Inferior parietal cortex (tissue), 1 donor: ENCODE measurements at regions not wholly inside any gene's neighbourhood (a gene's known extent, or its start where the extent isn't known, plus 50 kb on each side); places are given as distances from the start of the nearest gene placed in this dataset.

Experiments
- DNase-seq: peaks from one replicate; pipeline ENCODE4 v3.0.0-alpha.2; 2016; ENCODE audit errors: extremely low spot score

GRCh38 chr12:45587012-45587411 is 142.5 kb upstream of the ARID2 start:
- no peak for DNase-seq

- no peak for DNase-seq
These were observed 141.5 kb upstream of the ARID2 start for GRCh38 chr12:45587877-45588533.

- no peak for DNase-seq
These were observed 138.9 kb upstream of the ARID2 start for GRCh38 chr12:45590646-45591045.

- no peak for DNase-seq
These were observed 137.9 kb upstream of the ARID2 start for GRCh38 chr12:45591635-45592034.

GRCh38 chr12:45596366-45596765 is 133.1 kb upstream of the ARID2 start:
- no peak for DNase-seq

GRCh38 chr12:45598336-45598735 is 131.2 kb upstream of the ARID2 start:
- no peak for DNase-seq

GRCh38 chr12:45598761-45599160 is 130.7 kb upstream of the ARID2 start:
- DNase-seq, result no peak

GRCh38 chr12:45599196-45599595 is 130.3 kb upstream of the ARID2 start:
- no peak for DNase-seq

- no peak for DNase-seq
These were observed 128.1 kb upstream of the ARID2 start for GRCh38 chr12:45601390-45601789.

- DNase-seq, result peak; percentile 42
These were observed 127.6 kb upstream of the ARID2 start for GRCh38 chr12:45601888-45602287.

GRCh38 chr12:45605624-45606023 is 123.9 kb upstream of the ARID2 start:
- DNase-seq, result no peak

- DNase-seq, result no peak
These were observed 118.4 kb upstream of the ARID2 start for GRCh38 chr12:45611061-45611460.

GRCh38 chr12:45611495-45611894 is 118.0 kb upstream of the ARID2 start:
- no peak for DNase-seq

- DNase-seq, result no peak
These were observed 117.3 kb upstream of the ARID2 start for GRCh38 chr12:45612044-45612794.

GRCh38 chr12:45613296-45613695 is 116.2 kb upstream of the ARID2 start:
- DNase-seq, result no peak

- no peak for DNase-seq
These were observed 115.7 kb upstream of the ARID2 start for GRCh38 chr12:45613855-45614254.

GRCh38 chr12:45615268-45615667 is 114.2 kb upstream of the ARID2 start:
- DNase-seq, result no peak

- no peak for DNase-seq
These were observed 109.8 kb upstream of the ARID2 start for GRCh38 chr12:45619736-45620135.

GRCh38 chr12:45621703-45622102 is 107.8 kb upstream of the ARID2 start:
- no peak for DNase-seq

GRCh38 chr12:45622210-45622937 is 107.1 kb upstream of the ARID2 start:
- DNase-seq, result no peak

GRCh38 chr12:45623221-45623620 is 106.3 kb upstream of the ARID2 start:
- DNase-seq, result no peak

- DNase-seq, result no peak
These were observed 105.6 kb upstream of the ARID2 start for GRCh38 chr12:45623940-45624339.

- no peak for DNase-seq
These were observed 102.5 kb upstream of the ARID2 start for GRCh38 chr12:45626965-45627364.
